K562 (cell line): ENCODE measurements at regions not wholly inside any gene's neighbourhood (a gene's known extent, or its start where the extent isn't known, plus 50 kb on each side); places are given as distances from the start of the nearest gene placed in this dataset.

Experiments used
- CSDE1 ChIP-seq, 2 experiments: fragments of 450-650 bp; IDR thresholded peaks; 2 replicates each; pipeline ENCODE4 v1.6.1; 2016; ENCODE audit warnings: mild to moderate bottlenecking in 1 of 2
- E2F3 ChIP-seq: fragments of 250-450 bp; sonication (Bioruptor Pico); IDR thresholded peaks from 2 replicates; pipeline ENCODE4 v1.4.0; 2020; ENCODE audit warnings: mild to moderate bottlenecking
- TBP ChIP-seq: optimal IDR thresholded peaks from 2 replicates; pipeline ENCODE3; 2011; ENCODE audit warnings: low read depth, low read length, improper control_type of control experiment
- TF ChIP-seq, protein P1 (sequence below): IDR thresholded peaks from 2 replicates; pipeline ENCODE4 v1.6.1; 2014; ENCODE audit warnings: antibody characterized with exemption
- TF ChIP-seq, protein P2 (sequence below): sonication (generic); formaldehyde crosslinking; IDR thresholded peaks from 2 replicates; pipeline ENCODE4 v1.8.0; 2023; ENCODE audit warnings: missing genetic modification reagents, mild to moderate bottlenecking, borderline replicate concordance
- TF ChIP-seq, protein P3 (sequence below): fragments of 250-450 bp; sonication (Bioruptor Pico); IDR thresholded peaks from 2 replicates; pipeline ENCODE4 v1.8.0; 2022; ENCODE audit warnings: moderate library complexity, mild to moderate bottlenecking, inconsistent platforms

DNA sequence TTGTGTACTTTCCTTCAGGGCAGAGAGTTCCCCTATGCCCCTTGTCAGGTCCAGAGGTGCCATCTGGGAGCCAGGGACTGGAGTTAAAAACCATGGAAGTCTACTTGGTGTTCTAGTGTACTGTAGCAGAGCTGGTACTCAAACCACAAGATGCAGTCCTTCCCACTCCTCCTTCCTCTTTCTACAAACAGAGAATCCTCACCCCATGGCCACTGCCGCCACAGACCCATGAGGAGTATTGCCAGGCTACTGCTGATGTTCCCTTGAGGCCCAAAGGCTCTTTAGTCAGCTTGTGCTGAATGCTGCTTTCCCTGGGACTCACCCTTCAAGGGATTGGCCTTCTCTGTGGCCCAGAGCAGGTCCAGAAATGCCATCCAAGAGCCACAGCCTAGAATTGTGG is 229.2 kb upstream of the ZPLD1 start (continued):
- TF ChIP-seq, protein P1, sequence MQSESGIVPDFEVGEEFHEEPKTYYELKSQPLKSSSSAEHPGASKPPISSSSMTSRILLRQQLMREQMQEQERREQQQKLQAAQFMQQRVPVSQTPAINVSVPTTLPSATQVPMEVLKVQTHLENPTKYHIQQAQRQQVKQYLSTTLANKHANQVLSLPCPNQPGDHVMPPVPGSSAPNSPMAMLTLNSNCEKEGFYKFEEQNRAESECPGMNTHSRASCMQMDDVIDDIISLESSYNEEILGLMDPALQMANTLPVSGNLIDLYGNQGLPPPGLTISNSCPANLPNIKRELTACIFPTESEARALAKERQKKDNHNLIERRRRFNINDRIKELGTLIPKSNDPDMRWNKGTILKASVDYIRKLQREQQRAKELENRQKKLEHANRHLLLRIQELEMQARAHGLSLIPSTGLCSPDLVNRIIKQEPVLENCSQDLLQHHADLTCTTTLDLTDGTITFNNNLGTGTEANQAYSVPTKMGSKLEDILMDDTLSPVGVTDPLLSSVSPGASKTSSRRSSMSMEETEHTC: no peak
- TF ChIP-seq, protein P2, sequence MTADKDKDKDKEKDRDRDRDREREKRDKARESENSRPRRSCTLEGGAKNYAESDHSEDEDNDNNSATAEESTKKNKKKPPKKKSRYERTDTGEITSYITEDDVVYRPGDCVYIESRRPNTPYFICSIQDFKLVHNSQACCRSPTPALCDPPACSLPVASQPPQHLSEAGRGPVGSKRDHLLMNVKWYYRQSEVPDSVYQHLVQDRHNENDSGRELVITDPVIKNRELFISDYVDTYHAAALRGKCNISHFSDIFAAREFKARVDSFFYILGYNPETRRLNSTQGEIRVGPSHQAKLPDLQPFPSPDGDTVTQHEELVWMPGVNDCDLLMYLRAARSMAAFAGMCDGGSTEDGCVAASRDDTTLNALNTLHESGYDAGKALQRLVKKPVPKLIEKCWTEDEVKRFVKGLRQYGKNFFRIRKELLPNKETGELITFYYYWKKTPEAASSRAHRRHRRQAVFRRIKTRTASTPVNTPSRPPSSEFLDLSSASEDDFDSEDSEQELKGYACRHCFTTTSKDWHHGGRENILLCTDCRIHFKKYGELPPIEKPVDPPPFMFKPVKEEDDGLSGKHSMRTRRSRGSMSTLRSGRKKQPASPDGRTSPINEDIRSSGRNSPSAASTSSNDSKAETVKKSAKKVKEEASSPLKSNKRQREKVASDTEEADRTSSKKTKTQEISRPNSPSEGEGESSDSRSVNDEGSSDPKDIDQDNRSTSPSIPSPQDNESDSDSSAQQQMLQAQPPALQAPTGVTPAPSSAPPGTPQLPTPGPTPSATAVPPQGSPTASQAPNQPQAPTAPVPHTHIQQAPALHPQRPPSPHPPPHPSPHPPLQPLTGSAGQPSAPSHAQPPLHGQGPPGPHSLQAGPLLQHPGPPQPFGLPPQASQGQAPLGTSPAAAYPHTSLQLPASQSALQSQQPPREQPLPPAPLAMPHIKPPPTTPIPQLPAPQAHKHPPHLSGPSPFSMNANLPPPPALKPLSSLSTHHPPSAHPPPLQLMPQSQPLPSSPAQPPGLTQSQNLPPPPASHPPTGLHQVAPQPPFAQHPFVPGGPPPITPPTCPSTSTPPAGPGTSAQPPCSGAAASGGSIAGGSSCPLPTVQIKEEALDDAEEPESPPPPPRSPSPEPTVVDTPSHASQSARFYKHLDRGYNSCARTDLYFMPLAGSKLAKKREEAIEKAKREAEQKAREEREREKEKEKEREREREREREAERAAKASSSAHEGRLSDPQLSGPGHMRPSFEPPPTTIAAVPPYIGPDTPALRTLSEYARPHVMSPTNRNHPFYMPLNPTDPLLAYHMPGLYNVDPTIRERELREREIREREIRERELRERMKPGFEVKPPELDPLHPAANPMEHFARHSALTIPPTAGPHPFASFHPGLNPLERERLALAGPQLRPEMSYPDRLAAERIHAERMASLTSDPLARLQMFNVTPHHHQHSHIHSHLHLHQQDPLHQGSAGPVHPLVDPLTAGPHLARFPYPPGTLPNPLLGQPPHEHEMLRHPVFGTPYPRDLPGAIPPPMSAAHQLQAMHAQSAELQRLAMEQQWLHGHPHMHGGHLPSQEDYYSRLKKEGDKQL: no peak
- TF ChIP-seq E2F3 (CRISPR knock-in tag): no peak
- TF ChIP-seq, protein P3, sequence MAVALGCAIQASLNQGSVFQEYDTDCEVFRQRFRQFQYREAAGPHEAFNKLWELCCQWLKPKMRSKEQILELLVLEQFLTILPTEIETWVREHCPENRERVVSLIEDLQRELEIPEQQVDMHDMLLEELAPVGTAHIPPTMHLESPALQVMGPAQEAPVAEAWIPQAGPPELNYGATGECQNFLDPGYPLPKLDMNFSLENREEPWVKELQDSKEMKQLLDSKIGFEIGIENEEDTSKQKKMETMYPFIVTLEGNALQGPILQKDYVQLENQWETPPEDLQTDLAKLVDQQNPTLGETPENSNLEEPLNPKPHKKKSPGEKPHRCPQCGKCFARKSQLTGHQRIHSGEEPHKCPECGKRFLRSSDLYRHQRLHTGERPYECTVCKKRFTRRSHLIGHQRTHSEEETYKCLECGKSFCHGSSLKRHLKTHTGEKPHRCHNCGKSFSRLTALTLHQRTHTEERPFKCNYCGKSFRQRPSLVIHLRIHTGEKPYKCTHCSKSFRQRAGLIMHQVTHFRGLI (CRISPR knock-in tag): no peak
- TF ChIP-seq TBP: no peak
- TF ChIP-seq CSDE1 (IDR thresholded peaks at IDR 0.05): no peak
